HFF-Myc (cell line): ENCODE measurements at regions not wholly inside any gene's neighbourhood (a gene's known extent, or its start where the extent isn't known, plus 50 kb on each side); places are given as distances from the start of the nearest gene placed in this dataset.

Source experiments
- DNase-seq: peaks from one replicate; pipeline ENCODE4 v3.0.0-alpha.2; 2011; ENCODE audit warnings: low read depth; ENCODE audit errors: extremely low read depth
- H3K4me3 ChIP-seq: replicated peaks from 2 replicates; pipeline ENCODE4 v1.5.1; 2011; ENCODE audit warnings: low read depth, mild to moderate bottlenecking, control low read depth, low read length
- CTCF ChIP-seq: IDR thresholded peaks from 2 replicates; pipeline ENCODE4 v1.5.1; 2012; ENCODE audit warnings: mild to moderate bottlenecking, low read depth, low read length, control low read depth; ENCODE audit errors: missing control alignments

DNA sequence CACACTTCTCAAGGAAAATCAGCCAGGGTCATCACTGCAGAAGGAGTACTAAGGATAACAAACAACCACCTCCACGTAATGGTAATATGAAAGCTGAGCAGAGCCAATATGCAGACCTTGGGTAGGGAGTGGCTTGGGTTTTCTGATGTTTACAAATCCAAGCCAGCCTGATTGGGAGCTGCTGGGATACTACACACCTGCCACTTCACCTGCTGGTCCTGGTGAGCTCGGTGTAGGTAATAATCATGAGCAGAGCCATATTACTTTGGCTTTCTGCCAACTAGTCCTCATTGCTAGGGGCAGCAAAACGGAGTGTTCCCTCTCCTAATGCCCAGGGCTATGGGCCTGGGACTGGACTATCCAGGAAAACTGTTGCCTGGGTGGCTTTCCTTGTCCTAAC lies 433.5 kb upstream of the PPP2R3A start:
- TF ChIP-seq CTCF, result no peak
- H3K4me3 ChIP-seq, result no peak overlapping the region
- DNase-seq, result no peak

DNA sequence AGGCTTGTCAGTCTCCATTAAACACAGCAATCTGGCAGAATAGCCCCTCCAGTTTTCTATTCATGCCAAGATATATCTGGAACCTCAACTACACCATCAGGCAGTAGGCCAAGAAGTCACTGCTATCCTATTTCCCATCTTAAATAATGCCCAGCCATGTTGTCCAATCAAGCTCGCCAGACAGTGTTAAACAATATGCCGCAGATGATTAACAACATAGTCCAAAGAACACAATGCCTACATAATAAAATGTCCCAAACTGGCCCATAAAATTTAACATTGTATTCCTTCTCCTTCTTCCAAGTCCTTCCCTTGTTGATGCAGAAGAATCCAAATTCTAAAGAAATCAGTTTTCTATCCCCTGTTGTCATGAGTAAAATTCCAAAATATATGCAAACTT lies 427.4 kb upstream of the PPP2R3A start:
- no peak for DNase-seq
- H3K4me3 ChIP-seq, result no peak overlapping the region
- no peak for TF ChIP-seq CTCF

- DNase-seq, result no peak
Observed at GRCh38 chr3:135539351-135539750, 426.2 kb upstream of the PPP2R3A start.

GRCh38 chr3:135539854-135540253 lies 425.7 kb upstream of the PPP2R3A start:
- DNase-seq, result no peak
- TF ChIP-seq CTCF, result no peak
- no peak overlapping the region for H3K4me3 ChIP-seq

More at GRCh38 chr3:135539351-135539750, 426.2 kb upstream of the PPP2R3A start:
- no peak overlapping the region for H3K4me3 ChIP-seq
- no peak for TF ChIP-seq CTCF

DNA sequence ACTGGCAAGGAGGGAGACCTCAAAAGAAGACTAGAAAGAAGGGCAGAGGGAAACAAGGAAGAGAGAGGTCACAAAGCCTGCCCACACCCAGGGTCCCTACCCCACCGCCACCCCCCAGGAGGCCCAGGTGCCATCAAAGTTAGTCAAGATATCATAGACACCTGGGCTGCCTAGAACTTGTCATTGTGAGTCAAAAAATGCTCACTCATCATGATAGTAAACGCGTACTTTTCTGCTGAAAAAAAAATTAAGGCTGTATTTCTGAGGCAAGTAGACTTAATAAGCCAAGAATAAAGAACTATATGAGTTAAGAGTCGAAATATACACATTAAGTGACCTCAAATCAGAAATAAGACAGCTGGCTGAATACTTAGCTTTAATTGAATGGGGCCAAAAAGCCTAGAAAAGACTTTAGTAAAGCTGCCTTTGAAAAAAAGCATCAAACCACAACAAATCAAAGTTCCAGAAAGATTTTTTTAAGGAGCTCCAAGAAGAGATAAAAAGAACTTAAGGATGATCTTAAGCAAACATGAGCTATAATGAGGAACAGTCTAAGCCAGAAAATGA lies 415.5 kb upstream of the PPP2R3A start:
- no peak for TF ChIP-seq CTCF
- DNase-seq, result no peak
- H3K4me3 ChIP-seq, result no peak overlapping the region

DNA sequence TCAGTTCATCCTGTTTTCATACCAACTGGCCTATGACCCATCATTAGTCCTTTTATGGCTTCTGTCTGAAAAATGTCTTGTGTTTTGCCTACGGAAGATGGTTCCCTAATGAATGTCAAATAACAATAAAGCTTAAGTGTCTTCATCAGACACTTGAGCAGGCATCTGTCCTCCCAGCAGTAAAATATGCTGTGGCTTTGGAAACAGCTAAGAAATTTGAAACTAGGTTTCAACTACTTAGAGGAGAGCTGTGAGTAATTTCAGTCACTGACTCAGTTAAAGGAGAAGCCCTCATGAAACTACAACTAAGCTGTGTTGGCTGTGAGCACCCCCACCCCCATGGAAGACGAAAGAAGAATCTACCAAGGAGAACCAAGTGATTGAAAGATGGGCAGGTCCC lies 409.4 kb upstream of the PPP2R3A start:
- TF ChIP-seq CTCF, result no peak
- H3K4me3 ChIP-seq, result no peak overlapping the region
- no peak for DNase-seq

- no peak for TF ChIP-seq CTCF
- no peak for DNase-seq
Observed at GRCh38 chr3:135558150-135558783, 407.3 kb upstream of the PPP2R3A start.

More at GRCh38 chr3:135558150-135558783, 407.3 kb upstream of the PPP2R3A start:
- H3K4me3 ChIP-seq, result no peak overlapping the region
